HG02973 (cell line): ENCODE measurements at regions not wholly inside any gene's neighbourhood (a gene's known extent, or its start where the extent isn't known, plus 50 kb on each side); places are given as distances from the start of the nearest gene placed in this dataset.
"Not testable (repeated sequence)": the region's sequence is repeated elsewhere in the genome, so short reads cannot be mapped to it uniquely, and the experiment has no call there.

Source experiments
- ATAC-seq: cut with Tn5 transposase; IDR thresholded peaks from one replicate; pipeline ENCODE4 v1.9.1; 2021; ENCODE audit warnings: moderate library complexity; ENCODE audit not compliant: unreplicated experiment

- ATAC-seq: peak; percentile 79
These were observed 274.7 kb downstream of the DAD1 start for GRCh38 chr14:22314183-22314820.

- no peak for ATAC-seq
These were observed 275.7 kb downstream of the DAD1 start for GRCh38 chr14:22313172-22313801.

- ATAC-seq: no peak
These were observed 277.4 kb downstream of the DAD1 start for GRCh38 chr14:22311636-22312035.

GRCh38 chr14:22305607-22306006, 283.4 kb downstream of the DAD1 start:
- no peak for ATAC-seq

GRCh38 chr14:22304326-22304725, 284.7 kb downstream of the DAD1 start:
- no peak for ATAC-seq

GRCh38 chr14:22303589-22304195, 285.3 kb downstream of the DAD1 start:
- no peak for ATAC-seq

GRCh38 chr14:22300646-22301045, 288.4 kb downstream of the DAD1 start:
- no peak for ATAC-seq

- no peak for ATAC-seq
These were observed 291.6 kb downstream of the DAD1 start for GRCh38 chr14:22297376-22297775.

- no peak for ATAC-seq
These were observed 292.3 kb downstream of the DAD1 start for GRCh38 chr14:22296722-22297121.

GRCh38 chr14:22296088-22296487, 292.9 kb downstream of the DAD1 start:
- no peak for ATAC-seq

- ATAC-seq: no peak
These were observed 297.6 kb downstream of the DAD1 start for GRCh38 chr14:22291406-22291805.

- ATAC-seq: no peak
These were observed 299.5 kb downstream of the DAD1 start for GRCh38 chr14:22289570-22289969.

- ATAC-seq: no peak
These were observed 303.0 kb downstream of the DAD1 start for GRCh38 chr14:22285991-22286390.

GRCh38 chr14:22282949-22283348, 306.1 kb downstream of the DAD1 start:
- ATAC-seq: no peak

GRCh38 chr14:22282417-22282816, 306.6 kb downstream of the DAD1 start:
- no peak for ATAC-seq

GRCh38 chr14:22281447-22281874, 307.6 kb downstream of the DAD1 start:
- ATAC-seq: not testable (repeated sequence)

- no peak for ATAC-seq
These were observed 308.3 kb downstream of the DAD1 start for GRCh38 chr14:22280497-22281316.

GRCh38 chr14:22276913-22277816, 311.9 kb downstream of the DAD1 start:
- ATAC-seq: no peak

GRCh38 chr14:22271838-22272799, 316.9 kb downstream of the DAD1 start:
- ATAC-seq: no peak
